Small intestine (tissue), 7 donors: ENCODE measurements at regions not wholly inside any gene's neighbourhood (a gene's known extent, or its start where the extent isn't known, plus 50 kb on each side); places are given as distances from the start of the nearest gene placed in this dataset.

Experiments used
- DNase-seq, 2 donors: peaks; one replicate each; pipeline versions ENCODE4 v3.0.0 to v3.0.0-alpha.2; 2013
- FAIRE-seq: peaks from 2 replicates; lab custom pipeline; 2012; peaks lifted over from hg19 to GRCh38; lab: Jason Lieb, UNC
- H3K27ac ChIP-seq, 3 donors: one replicate each; pipeline ENCODE4 v1.5.1; 2013; ENCODE audit warnings: low read length in 2 of 3, mild to moderate bottlenecking in 2 of 3, control low read depth in 1 of 3, inconsistent platforms in 1 of 3, low read depth in 1 of 3, moderate library complexity in 1 of 3
- H3K27me3 ChIP-seq, 3 donors: one replicate each; pipeline ENCODE4 v1.6.1; 2013; ENCODE audit warnings: low read length in 3 of 3, inconsistent platforms in 1 of 3; ENCODE audit not compliant: control insufficient read depth in 3 of 3, insufficient read depth in 3 of 3
- H3K36me3 ChIP-seq, 3 donors: one replicate each; pipeline ENCODE4 v1.6.1; 2013; ENCODE audit warnings: low read length in 3 of 3, inconsistent platforms in 1 of 3, low read depth in 1 of 3, mild to moderate bottlenecking in 1 of 3, moderate library complexity in 1 of 3; ENCODE audit not compliant: control insufficient read depth in 3 of 3, insufficient read depth in 2 of 3
- H3K4me1 ChIP-seq, 3 donors: one replicate each; pipeline ENCODE4 v1.6.1; 2013; ENCODE audit warnings: low read length in 2 of 3, inconsistent platforms in 1 of 3, low read depth in 1 of 3, mild to moderate bottlenecking in 1 of 3, moderate library complexity in 1 of 3; ENCODE audit not compliant: control insufficient read depth in 3 of 3, insufficient read depth in 2 of 3
- H3K4me3 ChIP-seq, 3 donors: one replicate each; pipeline ENCODE4 v1.5.1; 2013; ENCODE audit warnings: low read length in 3 of 3, control low read depth in 1 of 3, inconsistent platforms in 1 of 3, low read depth in 1 of 3, mild to moderate bottlenecking in 1 of 3, moderate library complexity in 1 of 3
- H3K9me3 ChIP-seq, 2 donors: one replicate each; pipeline ENCODE4 v1.6.1; 2013; ENCODE audit warnings: low read depth in 1 of 2, low read length in 1 of 2; ENCODE audit not compliant: control insufficient read depth in 2 of 2, insufficient read depth in 1 of 2
- WGBS, 3 donors: extraction: QIAGEN DNeasy Blood & Tissue Kit; methylation state at CpG; one replicate each; pipeline ENCODE4 v1.1.7; 2013; 5-methylcytosine and 5-hydroxymethylcytosine counted together
- donor health status: healthy with polysubstance abuse.
- donor health status: control.
- donor health status: control.
- donor health status: Bipolar disorder and iron deficiency.
- donor health status: healthy.

DNA sequence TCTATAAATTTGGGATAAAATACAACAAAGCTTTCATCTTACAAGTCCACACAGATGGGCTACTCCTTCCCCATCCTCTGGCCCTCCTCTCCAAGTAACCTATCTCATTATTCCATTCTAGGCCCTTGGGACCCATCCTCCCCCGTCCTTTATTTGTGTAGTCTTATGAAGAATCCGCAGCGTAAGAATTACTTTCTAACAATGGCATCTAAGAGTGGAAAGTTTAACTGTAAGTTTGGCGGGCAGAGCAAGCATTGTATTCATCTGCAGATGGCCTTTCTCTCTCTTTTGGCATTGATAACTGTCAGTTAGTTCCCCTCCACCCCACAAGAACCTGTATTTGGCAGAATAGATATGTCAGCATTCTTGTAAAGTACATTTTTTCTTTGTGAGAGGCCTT is 91.9 kb upstream of the TSPAN2 start:
- no peaks in the 10 kb centered on the region for H3K27me3 ChIP-seq
- no peaks in the 10 kb centered on the region for H3K4me1 ChIP-seq
- no peaks in the 10 kb centered on the region for H3K9me3 ChIP-seq
- no peak overlapping the region for H3K4me3 ChIP-seq
- no peaks in the 10 kb centered on the region for H3K36me3 ChIP-seq
- FAIRE-seq (no peak), DNase-seq (no peak)
- no peak overlapping the region for H3K27ac ChIP-seq
- WGBS, 3 donors: 87 to 94% (median 90%) methylated on average over 4 of the region's 4 CpGs

DNA sequence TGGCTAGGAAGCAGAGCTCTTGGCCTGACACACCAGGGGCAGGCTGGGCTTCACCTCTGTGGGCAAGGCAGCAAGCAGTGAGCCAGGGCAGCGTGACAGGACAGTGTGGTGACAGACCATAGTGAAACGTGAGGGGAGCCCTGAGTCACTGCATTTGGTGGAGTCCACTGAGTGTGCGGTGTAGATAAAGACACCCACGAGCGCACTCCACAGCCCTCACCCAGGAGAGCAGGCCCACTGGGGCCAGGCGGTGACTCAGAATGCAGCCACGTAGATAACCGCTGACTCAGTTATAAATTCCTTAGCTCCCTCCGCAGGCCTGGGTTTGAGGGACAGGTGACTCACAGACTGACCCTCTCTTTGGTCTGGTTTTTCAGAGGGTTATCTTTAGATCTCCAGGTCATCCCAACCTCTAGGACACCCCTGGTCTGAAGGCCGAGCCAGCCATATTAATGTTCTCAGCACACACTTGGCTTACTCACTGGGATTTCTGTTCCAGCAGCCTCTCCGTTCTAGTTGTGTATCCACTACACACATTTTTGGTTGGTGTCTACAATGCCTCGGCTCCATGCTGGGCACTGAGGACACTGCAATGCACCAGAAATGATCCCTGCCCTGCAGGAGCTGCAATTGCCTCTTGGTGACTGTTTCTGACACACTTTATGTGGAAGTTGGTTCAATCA is 90.2 kb upstream of the TSPAN2 start:
- no peaks in the 10 kb centered on the region for H3K36me3 ChIP-seq
- WGBS, 3 donors: 79 to 89% (median 81%) methylated on average over 12 of the region's 12 CpGs
- no peak overlapping the region for H3K27ac ChIP-seq
- no peaks in the 10 kb centered on the region for H3K4me1 ChIP-seq
- H3K27me3 ChIP-seq: no peaks in the 10 kb centered on the region
- no peak for DNase-seq
- no peak for FAIRE-seq
- no peak overlapping the region for H3K4me3 ChIP-seq
- H3K9me3 ChIP-seq: no peaks in the 10 kb centered on the region

DNA sequence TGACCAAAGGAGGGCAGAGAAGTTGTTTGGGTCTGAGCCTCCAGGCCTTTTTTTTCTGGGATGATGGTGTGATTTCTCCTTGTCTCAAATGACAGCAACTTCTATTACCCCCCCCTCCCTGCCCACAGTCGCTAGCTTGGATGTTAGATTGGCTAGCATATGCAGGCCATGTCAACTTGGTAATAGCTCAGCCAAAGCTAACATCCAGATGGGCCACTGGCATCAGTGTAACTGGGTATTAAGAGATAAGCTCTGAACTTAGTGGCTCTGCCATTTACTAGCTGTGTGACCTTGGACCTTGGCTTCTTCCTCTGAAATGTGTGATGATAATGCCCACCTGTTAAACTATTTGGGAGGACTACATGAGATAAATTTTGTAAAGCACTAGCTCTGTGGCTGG is 86.9 kb upstream of the TSPAN2 start:
- H3K9me3 ChIP-seq: no peaks in the 10 kb centered on the region
- FAIRE-seq: no peak
- no peaks in the 10 kb centered on the region for H3K27me3 ChIP-seq
- no peak for DNase-seq
- H3K36me3 ChIP-seq: no peaks in the 10 kb centered on the region
- no peaks in the 10 kb centered on the region for H3K4me1 ChIP-seq
- no peak overlapping the region for H3K27ac ChIP-seq
- H3K4me3 ChIP-seq: no peak overlapping the region
- 6 to 55% (median 21%) methylated on average over 1 of the region's 1 CpG for WGBS, 3 donors

DNA sequence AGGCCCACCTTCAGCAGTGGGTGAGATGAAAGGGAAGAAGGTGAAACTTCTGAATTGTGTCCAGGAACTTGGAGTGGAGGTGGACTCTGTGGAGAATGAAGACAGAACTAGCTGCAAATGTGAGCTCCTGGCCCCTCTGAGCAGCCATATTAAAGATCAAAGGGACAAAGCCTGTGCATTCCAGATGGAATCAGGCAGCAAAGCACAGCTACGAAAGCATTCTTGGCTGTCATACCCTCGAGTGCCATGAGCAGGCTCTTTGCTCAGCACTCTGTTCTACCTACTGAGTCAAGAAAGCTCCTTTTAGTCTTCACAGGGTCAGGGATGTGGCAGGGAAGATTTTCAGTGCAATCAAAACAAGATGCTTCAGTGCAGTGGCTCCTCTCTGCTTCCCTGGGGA is 86.3 kb upstream of the TSPAN2 start:
- 66 to 79% (median 72%) methylated on average over 2 of the region's 2 CpGs for WGBS, 3 donors
- no peak overlapping the region for H3K27ac ChIP-seq
- H3K27me3 ChIP-seq: no peaks in the 10 kb centered on the region
- no peak for DNase-seq
- no peaks in the 10 kb centered on the region for H3K36me3 ChIP-seq
- H3K4me1 ChIP-seq: no peaks in the 10 kb centered on the region
- no peak overlapping the region for H3K4me3 ChIP-seq
- no peaks in the 10 kb centered on the region for H3K9me3 ChIP-seq
- no peak for FAIRE-seq

DNA sequence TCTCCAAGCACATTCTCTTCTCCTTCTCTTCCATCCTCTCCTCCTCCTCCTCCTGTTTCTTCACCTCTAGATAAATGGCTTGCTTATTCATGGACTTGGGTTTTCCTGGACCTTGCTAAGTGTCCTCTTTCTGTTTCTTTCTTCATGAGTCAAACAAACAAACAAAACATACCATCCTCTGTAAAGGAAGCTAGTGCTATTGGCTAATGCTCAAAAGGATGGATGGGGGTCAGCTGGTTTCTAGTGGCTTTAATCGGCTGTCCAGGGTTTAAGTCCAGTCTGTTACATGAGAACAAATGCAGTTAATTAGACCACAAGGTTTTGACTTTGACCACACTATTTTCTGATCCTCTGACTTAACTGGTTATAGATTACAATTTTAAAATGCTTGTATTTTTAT is 83.8 kb upstream of the TSPAN2 start:
- no peak overlapping the region for H3K4me3 ChIP-seq
- FAIRE-seq: no peak
- no peaks in the 10 kb centered on the region for H3K4me1 ChIP-seq
- no peak overlapping the region for H3K27ac ChIP-seq
- H3K27me3 ChIP-seq: no peaks in the 10 kb centered on the region
- H3K36me3 ChIP-seq: no peaks in the 10 kb centered on the region
- no peak for DNase-seq
- no peaks in the 10 kb centered on the region for H3K9me3 ChIP-seq
- 81 to 97% (median 92%) methylated on average over 1 of the region's 1 CpG for WGBS, 3 donors

DNA sequence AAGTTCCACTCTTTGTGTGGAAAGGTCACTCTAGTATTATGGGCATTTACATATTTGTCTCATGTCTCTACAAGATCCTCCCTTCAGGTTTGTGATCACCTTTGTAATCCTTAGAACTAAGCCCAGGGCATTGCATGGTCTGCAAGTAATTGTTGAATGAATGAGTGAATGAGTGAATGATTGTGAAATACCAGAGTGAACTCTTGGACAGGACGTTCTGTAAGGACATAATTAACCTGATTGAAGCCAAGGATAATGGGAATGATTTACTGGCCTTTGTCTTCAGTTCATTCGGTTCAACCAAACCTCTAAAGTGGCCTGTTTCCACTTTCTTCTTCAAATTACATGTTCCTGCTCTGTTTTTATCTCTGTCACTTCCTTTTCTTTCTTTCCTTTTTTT is 83.0 kb upstream of the TSPAN2 start:
- WGBS, 3 donors: 18 to 42% (median 41%) methylated on average over 2 of the region's 2 CpGs
- Histone ChIP-seq H3K36me3 (no peaks in the 10 kb centered on the region), H3K27me3 (no peaks in the 10 kb centered on the region), H3K9me3 (no peaks in the 10 kb centered on the region), H3K4me3 (no peak overlapping the region), H3K4me1 (no peaks in the 10 kb centered on the region), H3K27ac (no peak overlapping the region)
- FAIRE-seq (no peak), DNase-seq (peak; percentile 12 to 15)

DNA sequence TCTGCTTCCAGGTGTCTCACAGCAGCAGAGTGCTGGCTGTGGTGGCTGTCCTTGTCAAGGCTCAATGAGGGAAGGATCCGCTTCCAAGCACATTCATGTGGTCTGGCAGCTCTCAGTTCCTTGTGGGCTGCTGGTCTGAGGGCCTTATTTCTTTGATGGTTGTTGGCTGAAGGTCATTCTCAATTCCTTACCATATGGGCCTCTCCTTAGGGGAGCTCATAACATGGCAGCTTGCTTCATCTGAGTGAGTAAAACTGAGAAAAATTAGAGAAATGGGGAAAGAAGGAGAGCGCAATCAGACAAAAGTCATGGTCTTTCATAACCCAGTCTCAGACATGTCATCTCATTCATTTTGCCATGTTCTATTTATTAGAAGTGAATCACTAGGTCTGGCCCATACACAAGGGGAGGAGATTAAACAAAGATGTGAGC is 81.7 kb upstream of the TSPAN2 start:
- H3K4me3 ChIP-seq: no peak overlapping the region

DNA sequence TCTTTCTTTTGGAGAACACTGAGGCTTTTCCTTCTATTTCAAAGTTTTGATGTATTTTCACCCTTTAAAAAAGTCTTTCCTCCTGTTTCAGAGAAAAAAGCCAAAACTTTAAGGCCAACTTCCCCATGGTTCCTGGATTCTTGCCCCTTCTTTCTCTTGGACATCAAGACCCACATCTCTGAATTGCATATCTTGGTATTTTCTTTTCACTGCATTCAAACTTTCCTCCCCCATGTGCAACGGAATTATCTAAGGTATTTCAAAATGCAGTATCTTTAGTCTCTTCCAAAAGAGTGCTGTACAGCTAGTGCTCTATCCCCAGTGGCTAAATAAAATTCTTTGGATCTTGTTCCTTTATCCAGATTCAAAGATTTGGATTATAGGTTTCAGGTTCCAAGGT is 81.1 kb upstream of the TSPAN2 start:
- WGBS, 3 donors: 76 to 85% (median 79%) methylated on average over 1 of the region's 1 CpG

More for the DNA sequence above, 81.7 kb upstream of the TSPAN2 start:
- 89 to 95% (median 92%) methylated on average over 2 of the region's 2 CpGs for WGBS, 3 donors
- DNase-seq: no peak
- H3K36me3 ChIP-seq: no peaks in the 10 kb centered on the region
- no peaks in the 10 kb centered on the region for H3K4me1 ChIP-seq
- no peak for FAIRE-seq
- H3K27ac ChIP-seq: no peak overlapping the region
- H3K9me3 ChIP-seq: no peaks in the 10 kb centered on the region
- H3K27me3 ChIP-seq: peaks cover 0 to 2% (median 0%) of the 10 kb centered on the region in 3 donors

DNA sequence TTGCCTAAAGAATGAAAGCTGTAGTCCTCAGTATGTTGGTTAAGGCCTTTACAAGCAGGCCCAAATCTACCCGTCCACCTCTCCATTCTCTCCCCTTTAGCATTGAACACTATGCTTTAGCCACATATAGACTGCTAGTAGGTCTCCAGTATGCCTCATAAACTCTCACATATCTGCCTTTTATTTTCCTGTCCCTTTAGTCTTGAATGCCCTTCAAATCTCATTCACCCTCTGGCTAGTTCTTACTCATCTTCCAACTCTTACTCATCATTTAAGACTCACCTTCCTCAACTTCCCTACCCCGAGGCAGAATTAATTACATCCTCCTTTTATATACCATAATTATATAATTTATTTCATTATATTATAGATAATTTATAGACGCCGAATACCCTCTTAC is 78.7 kb upstream of the TSPAN2 start:
- FAIRE-seq (no peak), DNase-seq (no peak)
- Histone ChIP-seq H3K27me3 (peaks cover 0 to 2% (median 0%) of the 10 kb centered on the region in 3 donors), H3K27ac (no peak overlapping the region), H3K4me1 (no peaks in the 10 kb centered on the region), H3K36me3 (no peaks in the 10 kb centered on the region), H3K4me3 (no peak overlapping the region), H3K9me3 (no peaks in the 10 kb centered on the region)
- 87 to 91% (median 89%) methylated on average over 4 of the region's 4 CpGs for WGBS, 3 donors

More for the DNA sequence above, 81.1 kb upstream of the TSPAN2 start:
- Histone ChIP-seq H3K4me1 (no peaks in the 10 kb centered on the region), H3K27me3 (peaks cover 0 to 2% (median 0%) of the 10 kb centered on the region in 3 donors), H3K36me3 (no peaks in the 10 kb centered on the region), H3K27ac (no peak overlapping the region), H3K4me3 (no peak overlapping the region), H3K9me3 (no peaks in the 10 kb centered on the region)
- DNase-seq: no peak
- no peak for FAIRE-seq
